ENCODE measurements at regions not wholly inside any gene's neighbourhood (a gene's known extent, or its start where the extent isn't known, plus 50 kb on each side); places are given as distances from the start of the nearest gene placed in this dataset.

DNA sequence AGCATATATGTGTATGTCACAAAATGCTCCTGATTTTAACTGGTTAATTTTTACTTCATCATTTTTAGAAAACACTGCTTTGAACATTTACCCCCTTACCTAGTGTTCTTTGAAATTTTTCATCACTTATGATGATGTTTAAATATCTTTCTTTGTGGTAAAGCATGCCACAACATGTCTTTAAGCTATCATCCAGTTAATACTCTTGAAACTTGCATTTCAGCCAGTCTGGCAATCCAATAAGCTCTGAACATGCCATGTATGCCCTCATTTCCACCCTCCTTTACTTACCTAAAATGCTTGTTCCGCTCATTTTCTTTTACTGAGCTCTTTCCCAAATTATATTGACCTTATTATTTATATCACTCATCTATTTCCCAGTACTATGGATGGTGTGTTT lies 581.2 kb downstream of the RAPGEF2 start:
- H3K27me3 ChIP-seq: no peaks in the 10 kb centered on the region
- no peaks in the 10 kb centered on the region for H3K9me3 ChIP-seq
- no peaks in the 10 kb centered on the region for H3K36me3 ChIP-seq
- no peak overlapping the region for H3K4me3 ChIP-seq
- TF ChIP-seq POLR2AphosphoS5 (IDR thresholded peaks at IDR 0.05): no peak
- TF ChIP-seq POLR2A (IDR thresholded peaks at IDR 0.05; ENCODE audit: low read depth): no peak
- TF ChIP-seq, protein P1, sequence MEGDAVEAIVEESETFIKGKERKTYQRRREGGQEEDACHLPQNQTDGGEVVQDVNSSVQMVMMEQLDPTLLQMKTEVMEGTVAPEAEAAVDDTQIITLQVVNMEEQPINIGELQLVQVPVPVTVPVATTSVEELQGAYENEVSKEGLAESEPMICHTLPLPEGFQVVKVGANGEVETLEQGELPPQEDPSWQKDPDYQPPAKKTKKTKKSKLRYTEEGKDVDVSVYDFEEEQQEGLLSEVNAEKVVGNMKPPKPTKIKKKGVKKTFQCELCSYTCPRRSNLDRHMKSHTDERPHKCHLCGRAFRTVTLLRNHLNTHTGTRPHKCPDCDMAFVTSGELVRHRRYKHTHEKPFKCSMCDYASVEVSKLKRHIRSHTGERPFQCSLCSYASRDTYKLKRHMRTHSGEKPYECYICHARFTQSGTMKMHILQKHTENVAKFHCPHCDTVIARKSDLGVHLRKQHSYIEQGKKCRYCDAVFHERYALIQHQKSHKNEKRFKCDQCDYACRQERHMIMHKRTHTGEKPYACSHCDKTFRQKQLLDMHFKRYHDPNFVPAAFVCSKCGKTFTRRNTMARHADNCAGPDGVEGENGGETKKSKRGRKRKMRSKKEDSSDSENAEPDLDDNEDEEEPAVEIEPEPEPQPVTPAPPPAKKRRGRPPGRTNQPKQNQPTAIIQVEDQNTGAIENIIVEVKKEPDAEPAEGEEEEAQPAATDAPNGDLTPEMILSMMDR (IDR thresholded peaks at IDR 0.05): no peak
- no peak for TF ChIP-seq EP300 (IDR thresholded peaks at IDR 0.05)
- H3K4me1 ChIP-seq: no peaks in the 10 kb centered on the region
- no peak overlapping the region for H3K27ac ChIP-seq (replicated peaks in 1 of 4)
- no peak for DNase-seq (ENCODE audit: extremely low spot score)
- WGBS: 86% methylated on average over 1 of the region's 1 CpG
- intact Hi-C loops (cut with DNase I): no loop called here

DNA sequence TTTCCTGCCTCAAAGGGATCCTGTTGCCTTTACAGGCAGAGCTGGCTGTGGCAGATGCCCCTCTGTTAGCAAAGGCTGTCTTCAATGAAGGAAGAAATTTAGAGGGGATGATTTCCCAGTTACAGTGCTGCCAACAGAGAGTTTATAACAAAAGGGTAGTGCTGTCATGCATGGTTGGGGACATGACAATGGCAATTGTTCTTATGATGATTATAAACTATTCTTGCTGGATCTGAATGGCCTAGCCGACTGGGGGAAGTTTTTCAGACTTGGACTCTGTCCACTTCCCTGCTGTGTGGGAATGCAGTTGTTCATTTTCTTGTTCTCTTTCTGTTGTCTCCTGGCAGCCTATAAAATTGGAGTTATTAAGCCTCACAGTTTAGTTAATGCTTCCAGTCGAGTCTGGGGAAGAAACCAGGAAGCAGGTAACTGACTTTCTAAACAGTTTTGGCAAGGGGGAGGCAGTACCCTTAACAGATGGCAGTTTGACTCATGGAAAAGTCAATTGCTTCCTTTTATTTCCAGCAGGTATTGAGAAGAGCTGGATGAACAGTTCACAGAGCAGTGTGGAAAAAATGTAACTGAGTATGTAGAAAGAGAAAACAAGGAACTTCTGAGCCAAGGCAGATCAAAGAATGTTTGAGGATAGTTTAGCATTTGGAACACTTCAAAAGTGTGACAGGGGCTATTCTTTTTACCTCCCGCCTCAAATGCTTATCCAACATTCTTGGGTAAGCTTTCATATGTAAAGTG lies 582.6 kb downstream of the RAPGEF2 start:
- no peaks in the 10 kb centered on the region for H3K4me1 ChIP-seq
- 11% methylated on average over 3 of the region's 3 CpGs for WGBS
- H3K36me3 ChIP-seq: no peaks in the 10 kb centered on the region
- no peak overlapping the region for H3K27ac ChIP-seq (replicated peaks in 1 of 4)
- DNase-seq (ENCODE audit: extremely low spot score): no peak
- no peak overlapping the region for H3K4me3 ChIP-seq
- intact Hi-C loops (cut with DNase I): no loop called here
- H3K9me3 ChIP-seq: peaks cover 0 to 3% (median under 1%) of the 10 kb centered on the region in 4 donors
- H3K27me3 ChIP-seq: no peaks in the 10 kb centered on the region
- TF ChIP-seq, protein P1 (IDR thresholded peaks at IDR 0.05): no peak
- TF ChIP-seq POLR2A (IDR thresholded peaks at IDR 0.05; ENCODE audit: low read depth) (no peak), EP300 (IDR thresholded peaks at IDR 0.05) (no peak), POLR2AphosphoS5 (IDR thresholded peaks at IDR 0.05) (no peak)

DNA sequence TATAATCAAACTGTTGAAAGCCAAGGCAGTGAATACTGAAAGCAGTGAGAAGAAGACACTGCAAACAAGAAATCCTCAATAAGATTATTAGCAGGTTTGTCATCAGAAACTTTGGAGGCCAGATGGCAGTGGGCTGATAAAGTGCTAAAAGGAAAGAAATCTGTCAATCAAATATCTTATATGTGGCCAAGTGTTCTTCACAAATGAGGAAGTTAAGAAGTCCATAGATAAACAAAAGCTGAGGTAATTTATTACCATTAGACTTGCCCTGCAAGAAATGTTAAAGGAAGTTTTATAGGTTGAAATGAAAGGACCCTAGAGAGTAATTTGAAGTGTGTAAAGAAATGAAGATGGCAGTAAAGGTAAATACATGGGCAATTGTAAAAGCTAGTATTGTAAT lies 586.6 kb downstream of the RAPGEF2 start:
- no peak for TF ChIP-seq POLR2AphosphoS5 (IDR thresholded peaks at IDR 0.05)
- TF ChIP-seq POLR2A (IDR thresholded peaks at IDR 0.05; ENCODE audit: low read depth): no peak
- no peak for TF ChIP-seq EP300 (IDR thresholded peaks at IDR 0.05)
- TF ChIP-seq, protein P1 (IDR thresholded peaks at IDR 0.05): no peak
- peaks cover 0 to 28% (median 11%) of the 10 kb centered on the region in 4 donors for H3K9me3 ChIP-seq
- no peaks in the 10 kb centered on the region for H3K4me1 ChIP-seq
- H3K27me3 ChIP-seq: no peaks in the 10 kb centered on the region
- no peak overlapping the region for H3K4me3 ChIP-seq
- H3K36me3 ChIP-seq: no peaks in the 10 kb centered on the region
- DNase-seq (ENCODE audit: extremely low spot score): no peak
- intact Hi-C loops (cut with DNase I): no loop called here
- no peak overlapping the region for H3K27ac ChIP-seq (replicated peaks in 1 of 4)

DNA sequence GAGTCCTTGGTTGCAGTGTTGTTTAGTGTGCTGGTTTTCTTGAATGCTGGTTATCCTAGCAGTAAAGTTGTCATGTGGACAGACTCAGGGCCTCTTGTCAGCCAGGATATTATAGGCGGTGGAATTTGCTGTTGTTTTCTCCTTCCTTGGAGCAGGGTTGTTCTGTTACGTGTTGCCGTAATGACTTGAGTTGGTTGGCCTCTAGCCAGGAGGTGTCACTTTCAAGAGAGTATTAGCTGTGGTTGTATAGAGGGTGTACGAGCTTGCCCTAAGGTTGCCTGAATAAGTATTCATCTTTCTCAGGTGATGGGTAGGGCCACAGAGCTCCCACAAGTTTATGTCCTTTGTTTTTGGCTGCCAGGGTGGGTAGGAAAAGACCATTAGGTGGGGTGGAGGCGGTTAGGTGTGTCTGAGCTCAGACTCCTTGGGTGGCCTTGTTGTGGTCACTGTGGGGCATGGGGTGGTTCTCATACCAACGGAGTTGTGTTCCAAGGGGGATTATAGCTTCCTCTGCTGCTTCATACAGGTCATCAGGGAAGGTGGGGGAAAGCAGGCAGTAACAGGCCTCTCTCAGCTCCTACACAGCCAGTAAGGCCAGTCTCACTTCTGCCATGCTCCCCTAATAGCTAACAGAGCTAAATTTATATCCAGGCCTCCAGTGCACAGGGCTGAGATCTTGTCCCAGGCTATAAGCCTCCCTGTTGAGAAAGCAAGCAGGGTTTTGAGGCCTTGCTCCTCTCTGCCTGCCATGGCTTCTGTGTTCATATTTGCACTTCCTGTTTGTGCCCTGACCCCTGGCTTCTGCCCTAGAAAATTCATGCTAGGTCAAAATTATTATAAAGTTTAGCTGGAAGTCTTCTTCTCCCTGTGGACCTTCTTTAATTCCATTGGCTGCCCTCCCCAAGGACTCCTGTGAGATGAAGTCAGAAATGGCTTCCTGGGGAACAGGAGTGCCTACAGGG lies 594.7 kb downstream of the RAPGEF2 start:
- no peak for DNase-seq (ENCODE audit: extremely low spot score)
- Histone ChIP-seq H3K4me3 (no peak overlapping the region), H3K36me3 (no peaks in the 10 kb centered on the region), H3K9me3 (peaks cover 0 to 15% (median 4%) of the 10 kb centered on the region in 4 donors), H3K27ac (replicated peaks in 1 of 4) (no peak overlapping the region), H3K27me3 (no peaks in the 10 kb centered on the region), H3K4me1 (no peaks in the 10 kb centered on the region)
- TF ChIP-seq EP300 (IDR thresholded peaks at IDR 0.05) (no peak), POLR2A (IDR thresholded peaks at IDR 0.05; ENCODE audit: low read depth) (no peak), POLR2AphosphoS5 (IDR thresholded peaks at IDR 0.05) (no peak)
- TF ChIP-seq, protein P1 (IDR thresholded peaks at IDR 0.05): no peak
- intact Hi-C loops (cut with DNase I): no loop called here
- 85% methylated on average over 6 of the region's 6 CpGs for WGBS

All from esophagus muscularis mucosa (tissue), 4 donors.